H1 (cell line): ENCODE measurements at regions not wholly inside any gene's neighbourhood (a gene's known extent, or its start where the extent isn't known, plus 50 kb on each side); places are given as distances from the start of the nearest gene placed in this dataset.

ENCODE experiments used
- BACH1 ChIP-seq: IDR thresholded peaks from 2 replicates; pipeline ENCODE4 v1.6.1; 2012; ENCODE audit warnings: low read length, improper control_type of control experiment
- BRCA1 ChIP-seq: IDR thresholded peaks from 2 replicates; pipeline ENCODE4 v1.6.1; 2012; ENCODE audit warnings: low read depth, low read length, improper control_type of control experiment
- CHD7 ChIP-seq: fragments of 300-600 bp; sonication (generic); IDR thresholded peaks from 2 replicates; pipeline ENCODE4 v1.7.1; 2012; ENCODE audit warnings: low read length, moderate library complexity, mild to moderate bottlenecking, inconsistent platforms; ENCODE audit not compliant: insufficient replicate concordance
- GABPA ChIP-seq: IDR thresholded peaks from 2 replicates; pipeline ENCODE4 v1.6.1; 2011; ENCODE audit warnings: mild to moderate bottlenecking, low read length, moderate library complexity, borderline replicate concordance; ENCODE audit not compliant: insufficient read depth
- GTF2F1 ChIP-seq: IDR thresholded peaks from 2 replicates; pipeline ENCODE4 v1.6.1; 2012; ENCODE audit warnings: low read depth, low read length, improper control_type of control experiment, borderline replicate concordance
- MAFK ChIP-seq: IDR thresholded peaks from 2 replicates; pipeline ENCODE4 v1.6.1; 2012; ENCODE audit warnings: low read depth, mild to moderate bottlenecking, improper control_type of control experiment, low read length
- POLR2AphosphoS5 ChIP-seq: IDR thresholded peaks from 2 replicates; pipeline ENCODE4 v1.6.1; 2011; ENCODE audit warnings: low read depth, low read length
- RBBP5 ChIP-seq: IDR thresholded peaks from 2 replicates; pipeline ENCODE4 v1.7.1; 2012; ENCODE audit warnings: low read depth, mild to moderate bottlenecking, inconsistent platforms, low read length, moderate library complexity, borderline replicate concordance
- SP1 ChIP-seq: IDR thresholded peaks from 2 replicates; pipeline ENCODE4 v1.6.1; 2011; ENCODE audit warnings: low read depth, low read length
- SRF ChIP-seq: IDR thresholded peaks from 2 replicates; pipeline ENCODE4 v1.6.1; 2011; ENCODE audit warnings: mild to moderate bottlenecking, low read depth, low read length, moderate library complexity
- TBP ChIP-seq: IDR thresholded peaks from 2 replicates; pipeline ENCODE4 v1.6.1; 2011; ENCODE audit warnings: low read depth, low read length, improper control_type of control experiment

- TF ChIP-seq TBP (0 out of 2 replicates have a peak, but pooled peaks have one; percentile 32), SRF (no peak), BRCA1 (no peak), MAFK (no peak), SP1 (no peak), GTF2F1 (no peak), CHD7 (no peak), BACH1 (no peak), RBBP5 (no peak; the same call in 1 of the 2 replicates), GABPA (no peak), POLR2AphosphoS5 (no peak)
These were observed 68.4 kb upstream of the SSBP3 start (continued) for GRCh38 chr1:54474310-54475251.
